NCI-H1417 treated with DMSO at 0.1 percent for 48 hours (cell line): ENCODE measurements at regions not wholly inside any gene's neighbourhood (a gene's known extent, or its start where the extent isn't known, plus 50 kb on each side); places are given as distances from the start of the nearest gene placed in this dataset.

Experiments
- DNase-seq: peaks from one replicate; lab custom pipeline; 2025; lab: John Stamatoyannopoulos, UW

GRCh38 chr2:47315475-47315874, 53.6 kb upstream of the EPCAM start:
- DNase-seq: no peak

GRCh38 chr2:47313728-47314127, 55.4 kb upstream of the EPCAM start:
- no peak for DNase-seq

GRCh38 chr2:47313141-47313691, 55.9 kb upstream of the EPCAM start:
- DNase-seq: no peak

GRCh38 chr2:47312491-47312850, 56.6 kb upstream of the EPCAM start:
- DNase-seq: no peak

- DNase-seq: no peak
These were observed 57.2 kb upstream of the EPCAM start for GRCh38 chr2:47311764-47312490.

- DNase-seq: no peak
These were observed 58.1 kb upstream of the EPCAM start for GRCh38 chr2:47310801-47311560.

- no peak for DNase-seq
These were observed 58.9 kb upstream of the EPCAM start for GRCh38 chr2:47309952-47310800.

- no peak for DNase-seq
These were observed 59.6 kb upstream of the EPCAM start for GRCh38 chr2:47309472-47309951.

GRCh38 chr2:47307066-47307465, 62.0 kb upstream of the EPCAM start:
- peak; percentile 54 for DNase-seq

- DNase-seq: no peak
These were observed 64.5 kb upstream of the EPCAM start for GRCh38 chr2:47304654-47305053.

GRCh38 chr2:47303341-47304148, 65.6 kb upstream of the EPCAM start:
- no peak for DNase-seq

- DNase-seq: no peak
These were observed 66.8 kb upstream of the EPCAM start for GRCh38 chr2:47302308-47302707.

- DNase-seq: no peak
These were observed 67.4 kb upstream of the EPCAM start for GRCh38 chr2:47301731-47302130.

GRCh38 chr2:47301277-47301618, 67.9 kb upstream of the EPCAM start:
- DNase-seq: no peak

GRCh38 chr2:47300609-47301276, 68.4 kb upstream of the EPCAM start:
- DNase-seq: no peak

- DNase-seq: no peak
These were observed 69.0 kb upstream of the EPCAM start for GRCh38 chr2:47300081-47300480.

- DNase-seq: no peak
These were observed 69.6 kb upstream of the EPCAM start for GRCh38 chr2:47299555-47299954.

GRCh38 chr2:47298771-47299170, 70.3 kb upstream of the EPCAM start:
- DNase-seq: no peak

- DNase-seq: no peak
These were observed 71.2 kb upstream of the EPCAM start for GRCh38 chr2:47297767-47298425.

GRCh38 chr2:47295981-47296635, 73.0 kb upstream of the EPCAM start:
- DNase-seq: no peak
